CD14-positive monocyte (primary cell): ENCODE measurements at regions not wholly inside any gene's neighbourhood (a gene's known extent, or its start where the extent isn't known, plus 50 kb on each side); places are given as distances from the start of the nearest gene placed in this dataset.
"Not testable (repeated sequence)": the region's sequence is repeated elsewhere in the genome, so short reads cannot be mapped to it uniquely, and the experiment has no call there.

Experiments used
- DNase-seq, 3 donors: peaks; one replicate each; pipeline ENCODE4 v3.0.0-alpha.2; 2011 to 2022
- H2AFZ ChIP-seq: 2 replicates; pipeline ENCODE4 v1.6.0; 2012; ENCODE audit warnings: mild to moderate bottlenecking, low read depth, low read length, inconsistent platforms; ENCODE audit not compliant: insufficient read depth, poor library complexity, severe bottlenecking
- H3K27ac ChIP-seq, 2 donors: 1 replicate in 1 of 2; 2 replicates in 1 of 2; pipeline ENCODE4 v1.5.1; 2012 to 2013; ENCODE audit warnings: low read length in 2 of 2, control low read depth in 1 of 2, inconsistent platforms in 1 of 2, low read depth in 1 of 2, mild to moderate bottlenecking in 1 of 2
- H3K27me3 ChIP-seq, 2 donors: one replicate each; pipeline versions ENCODE4 v1.6.0 to v1.6.1; 2011 to 2013; ENCODE audit warnings: low read length in 2 of 2; ENCODE audit not compliant: control insufficient read depth in 2 of 2, insufficient read depth in 2 of 2
- H3K36me3 ChIP-seq, 2 donors: replicated peaks in 1 of 2; 1 replicate in 1 of 2; 2 replicates in 1 of 2; pipeline versions ENCODE4 v1.5.1 to v1.6.1; 2012 to 2013; ENCODE audit warnings: low read length in 2 of 2, control low read depth in 1 of 2, inconsistent platforms in 1 of 2, mild to moderate bottlenecking in 1 of 2; ENCODE audit not compliant: insufficient read depth in 2 of 2, control insufficient read depth in 1 of 2
- H3K4me1 ChIP-seq, 2 donors: 1 replicate in 1 of 2; 2 replicates in 1 of 2; pipeline versions ENCODE4 v1.5.1 to v1.6.1; 2012 to 2013; ENCODE audit warnings: low read length in 2 of 2, control low read depth in 1 of 2, inconsistent platforms in 1 of 2, mild to moderate bottlenecking in 1 of 2, moderate library complexity in 1 of 2; ENCODE audit not compliant: insufficient read depth in 2 of 2, control insufficient read depth in 1 of 2
- H3K4me2 ChIP-seq: replicated peaks from 2 replicates; pipeline ENCODE3; 2012; ENCODE audit warnings: low read length, moderate library complexity, mild to moderate bottlenecking; ENCODE audit not compliant: poor library complexity, severe bottlenecking; ENCODE audit errors: extremely low read depth
- H3K4me3 ChIP-seq, 3 experiments: fragments of 200-600 bp in 1 of 3; sonication (generic) in 1 of 3; replicated peaks in 1 of 3; 1 replicate in 2 of 3; 2 replicates in 1 of 3; pipeline ENCODE4 v1.5.1; 2011 to 2013; ENCODE audit warnings: low read length in 3 of 3, mild to moderate bottlenecking in 3 of 3, control low read depth in 2 of 3, low read depth in 2 of 3, inconsistent platforms in 1 of 3, moderate library complexity in 1 of 3
- H3K79me2 ChIP-seq: 2 replicates; pipeline ENCODE4 v1.6.0; 2012; ENCODE audit warnings: mild to moderate bottlenecking, control low read depth, inconsistent platforms, low read length, moderate library complexity; ENCODE audit not compliant: insufficient read depth
- H3K9ac ChIP-seq: 2 replicates; pipeline ENCODE4 v1.6.0; 2017; ENCODE audit warnings: low read length, mild to moderate bottlenecking; ENCODE audit not compliant: insufficient read depth, poor library complexity, severe bottlenecking
- H3K9me3 ChIP-seq, 2 donors: replicated peaks in 1 of 2; 1 replicate in 1 of 2; 2 replicates in 1 of 2; pipeline versions ENCODE4 v1.5.1 to v1.6.1; 2012 to 2013; ENCODE audit warnings: low read length in 2 of 2, control low read depth in 1 of 2; ENCODE audit not compliant: control insufficient read depth in 1 of 2, insufficient read depth in 1 of 2
- H4K20me1 ChIP-seq: 2 replicates; pipeline ENCODE4 v1.6.0; 2012; ENCODE audit warnings: mild to moderate bottlenecking, low read length, control low read depth, moderate library complexity; ENCODE audit not compliant: insufficient read depth
- H3K27ac Mint-ChIP-seq, 7 donors: one replicate each; pipeline ENCODE4 v1.8.0; 2020; ENCODE audit warnings: mild to moderate bottlenecking in 7 of 7, mixed read lengths in 7 of 7, moderate library complexity in 6 of 7, inconsistent platforms in 2 of 7
- H3K27me3 Mint-ChIP-seq, 3 donors: one replicate each; pipeline ENCODE4 v1.8.0; 2021 to 2022; ENCODE audit warnings: low read depth in 3 of 3, mild to moderate bottlenecking in 3 of 3, mixed read lengths in 3 of 3, moderate library complexity in 3 of 3, inconsistent platforms in 1 of 3
- H3K36me3 Mint-ChIP-seq, 2 donors: one replicate each; pipeline ENCODE4 v1.8.0; 2020; ENCODE audit warnings: mixed read lengths in 2 of 2, inconsistent platforms in 1 of 2, mild to moderate bottlenecking in 1 of 2
- H3K4me1 Mint-ChIP-seq: one replicate; pipeline ENCODE4 v1.8.0; 2020; ENCODE audit warnings: mild to moderate bottlenecking, mixed read lengths
- H3K4me3 Mint-ChIP-seq, 2 donors: one replicate each; pipeline ENCODE4 v1.8.0; 2020; ENCODE audit warnings: mild to moderate bottlenecking in 2 of 2, mixed read lengths in 2 of 2, moderate library complexity in 1 of 2
- H3K9me3 Mint-ChIP-seq, 7 donors: one replicate each; pipeline ENCODE4 v1.8.0; 2020 to 2022; ENCODE audit warnings: mixed read lengths in 7 of 7, mild to moderate bottlenecking in 6 of 7, moderate library complexity in 6 of 7, inconsistent platforms in 2 of 7
- CTCF ChIP-seq: fragments of 200-600 bp; IDR thresholded peaks from one replicate; pipeline ENCODE4 v1.8.0; 2022; ENCODE audit warnings: antibody characterized with exemption, mild to moderate bottlenecking
- WGBS: methylation state at CpG from one replicate; pipeline ENCODE4 v1.1.5; 2013; ENCODE audit warnings: missing lambda C conversion rate; ENCODE audit not compliant: insufficient coverage; 5-methylcytosine and 5-hydroxymethylcytosine counted together
- intact Hi-C, 2 donors: fragments of 100-400 bp; cut with micrococcal nuclease; formaldehyde crosslinking; loops; one replicate each; pipeline versions ENCODE4 v1.15.0 to v1.15.1; 2023

GRCh38 chr2:583666-584065 is 93.5 kb downstream of the TMEM18 start:
- H3K36me3 ChIP-seq = no peaks in the 10 kb centered on the region
- no peak overlapping the region for H3K4me3 Mint-ChIP-seq

GRCh38 chr2:582792-583528 is 94.2 kb downstream of the TMEM18 start:
- Histone ChIP-seq H4K20me1 (no peaks in the 10 kb centered on the region), H3K36me3 (no peaks in the 10 kb centered on the region), H3K27me3 (no peaks in the 10 kb centered on the region), H3K9ac (no peak overlapping the region), H3K4me1 (no peaks in the 10 kb centered on the region), H3K4me2 (no peak overlapping the region), H3K4me3 (no peak overlapping the region), H3K9me3 (no peaks in the 10 kb centered on the region), H3K27ac (no peak overlapping the region), H2AFZ (no peak overlapping the region), H3K79me2 (no peaks in the 10 kb centered on the region)
- H3K27me3 Mint-ChIP-seq = peaks cover 3 to 6% (median 4%) of the 10 kb centered on the region in 3 donors
- no peak for DNase-seq
- H3K36me3 Mint-ChIP-seq = no peaks in the 10 kb centered on the region
- H3K4me3 Mint-ChIP-seq = no peak overlapping the region
- intact Hi-C loops = no loop called here
- peaks cover 4% of the 10 kb centered on the region for H3K4me1 Mint-ChIP-seq
- no peak for TF ChIP-seq CTCF
- WGBS = 93% methylated on average over 44 of the region's 54 CpGs
- H3K9me3 Mint-ChIP-seq = peaks cover 1 to 10% (median 3%) of the 10 kb centered on the region in 7 donors
- H3K27ac Mint-ChIP-seq = no peak overlapping the region

More at GRCh38 chr2:583666-584065, 93.5 kb downstream of the TMEM18 start:
- 92% methylated on average over 6 of the region's 13 CpGs for WGBS
- TF ChIP-seq CTCF = no peak
- Mint-ChIP-seq H3K27ac (no peak overlapping the region), H3K27me3 (peaks cover 3 to 6% (median 4%) of the 10 kb centered on the region in 3 donors), H3K4me1 (peaks cover 4% of the 10 kb centered on the region), H3K36me3 (no peaks in the 10 kb centered on the region), H3K9me3 (peaks cover 0 to 7% (median 3%) of the 10 kb centered on the region in 7 donors)
- H3K27me3 ChIP-seq = no peaks in the 10 kb centered on the region
- no peaks in the 10 kb centered on the region for H3K79me2 ChIP-seq
- no peak overlapping the region for H2AFZ ChIP-seq
- H4K20me1 ChIP-seq = no peaks in the 10 kb centered on the region
- H3K9me3 ChIP-seq = no peaks in the 10 kb centered on the region
- intact Hi-C loops = no loop called here
- DNase-seq = no peak
- no peaks in the 10 kb centered on the region for H3K4me1 ChIP-seq
- H3K27ac ChIP-seq = no peak overlapping the region
- H3K4me2 ChIP-seq = no peak overlapping the region
- H3K9ac ChIP-seq = no peak overlapping the region
- H3K4me3 ChIP-seq = no peak overlapping the region

- H3K4me3 ChIP-seq, DNase-seq, H3K27me3 ChIP-seq, H3K27ac Mint-ChIP-seq, H3K36me3 Mint-ChIP-seq, H3K27me3 Mint-ChIP-seq, intact Hi-C loops, H3K4me1 Mint-ChIP-seq, H3K9ac ChIP-seq, H3K27ac ChIP-seq, H2AFZ ChIP-seq, H3K9me3 ChIP-seq, H3K4me1 ChIP-seq, H4K20me1 ChIP-seq, H3K79me2 ChIP-seq, H3K4me2 ChIP-seq, H3K4me3 Mint-ChIP-seq, H3K36me3 ChIP-seq: not testable (repeated sequence)
- peaks cover 1 to 10% (median 3%) of the 10 kb centered on the region in 7 donors for H3K9me3 Mint-ChIP-seq
- 94% methylated on average over 23 of the region's 23 CpGs for WGBS
These were observed 94.9 kb downstream of the TMEM18 start for GRCh38 chr2:582289-582688.
